Tibial nerve (tissue), 3 donors: ENCODE measurements at regions not wholly inside any gene's neighbourhood (a gene's known extent, or its start where the extent isn't known, plus 50 kb on each side); places are given as distances from the start of the nearest gene placed in this dataset.

Experiments used
- POLR2A ChIP-seq, 2 donors: fragments of 450-650 bp; IDR thresholded peaks; one replicate each; pipeline ENCODE4 v1.6.1; 2017; ENCODE audit warnings: antibody characterized with exemption in 2 of 2, mild to moderate bottlenecking in 2 of 2, moderate library complexity in 2 of 2
- TF ChIP-seq, protein P1 (sequence below), 5 experiments: fragments of 200-600 bp in 3 of 5; fragments of 450-650 bp in 2 of 5; sonication (generic) in 3 of 5; IDR thresholded peaks; one replicate each; pipeline ENCODE4 v1.5.1; 2016 to 2019; ENCODE audit warnings: antibody characterized with exemption in 5 of 5, mild to moderate bottlenecking in 3 of 5, moderate library complexity in 2 of 5

- TF ChIP-seq, protein P1, sequence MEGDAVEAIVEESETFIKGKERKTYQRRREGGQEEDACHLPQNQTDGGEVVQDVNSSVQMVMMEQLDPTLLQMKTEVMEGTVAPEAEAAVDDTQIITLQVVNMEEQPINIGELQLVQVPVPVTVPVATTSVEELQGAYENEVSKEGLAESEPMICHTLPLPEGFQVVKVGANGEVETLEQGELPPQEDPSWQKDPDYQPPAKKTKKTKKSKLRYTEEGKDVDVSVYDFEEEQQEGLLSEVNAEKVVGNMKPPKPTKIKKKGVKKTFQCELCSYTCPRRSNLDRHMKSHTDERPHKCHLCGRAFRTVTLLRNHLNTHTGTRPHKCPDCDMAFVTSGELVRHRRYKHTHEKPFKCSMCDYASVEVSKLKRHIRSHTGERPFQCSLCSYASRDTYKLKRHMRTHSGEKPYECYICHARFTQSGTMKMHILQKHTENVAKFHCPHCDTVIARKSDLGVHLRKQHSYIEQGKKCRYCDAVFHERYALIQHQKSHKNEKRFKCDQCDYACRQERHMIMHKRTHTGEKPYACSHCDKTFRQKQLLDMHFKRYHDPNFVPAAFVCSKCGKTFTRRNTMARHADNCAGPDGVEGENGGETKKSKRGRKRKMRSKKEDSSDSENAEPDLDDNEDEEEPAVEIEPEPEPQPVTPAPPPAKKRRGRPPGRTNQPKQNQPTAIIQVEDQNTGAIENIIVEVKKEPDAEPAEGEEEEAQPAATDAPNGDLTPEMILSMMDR (IDR thresholded peaks at IDR 0.05), result no peak
- TF ChIP-seq POLR2A (IDR thresholded peaks at IDR 0.05), result no peak
These were observed 230.7 kb downstream of the NFATC2 start for GRCh38 chr20:51311636-51312479.
